Endothelial cell (in vitro differentiated cells): ENCODE measurements at regions not wholly inside any gene's neighbourhood (a gene's known extent, or its start where the extent isn't known, plus 50 kb on each side); places are given as distances from the start of the nearest gene placed in this dataset.
"Not testable (repeated sequence)": the region's sequence is repeated elsewhere in the genome, so short reads cannot be mapped to it uniquely, and the experiment has no call there.

Experiments
- DNase-seq: peaks from one replicate; pipeline ENCODE4 v3.0.0; 2021; ENCODE audit warnings: low spot score
- H3K27ac Mint-ChIP-seq: one replicate; pipeline ENCODE4 v1.8.0; 2021; ENCODE audit warnings: mixed read lengths, inconsistent platforms; ENCODE audit not compliant: unreplicated experiment
- H3K27me3 Mint-ChIP-seq: one replicate; pipeline ENCODE4 v1.8.0; 2021; ENCODE audit warnings: mild to moderate bottlenecking, moderate library complexity, mixed read lengths, inconsistent platforms; ENCODE audit not compliant: unreplicated experiment
- H3K36me3 Mint-ChIP-seq: one replicate; pipeline ENCODE4 v1.8.0; 2021; ENCODE audit warnings: mild to moderate bottlenecking, low read depth, mixed read lengths, inconsistent platforms; ENCODE audit not compliant: unreplicated experiment
- H3K4me1 Mint-ChIP-seq: one replicate; pipeline ENCODE4 v1.8.0; 2021; ENCODE audit warnings: mild to moderate bottlenecking, mixed read lengths, inconsistent platforms; ENCODE audit not compliant: unreplicated experiment
- H3K4me3 Mint-ChIP-seq: one replicate; pipeline ENCODE4 v1.8.0; 2021; ENCODE audit warnings: mild to moderate bottlenecking, mixed read lengths, inconsistent platforms; ENCODE audit not compliant: unreplicated experiment
- H3K9me3 Mint-ChIP-seq: one replicate; pipeline ENCODE4 v1.8.0; 2021; ENCODE audit warnings: mixed read lengths, inconsistent platforms; ENCODE audit not compliant: unreplicated experiment
- CTCF ChIP-seq: fragments of 200-600 bp; sonication (generic); IDR thresholded peaks from one replicate; pipeline ENCODE4 v1.5.0; 2021; ENCODE audit warnings: antibody characterized with exemption; ENCODE audit not compliant: unreplicated experiment

GRCh38 chr18:30613467-30613801, 429.1 kb downstream of the DSC3 start:
- Mint-ChIP-seq H3K9me3 (no peaks in the 10 kb centered on the region), H3K4me1 (peaks cover 6% of the 10 kb centered on the region), H3K4me3 (no peak overlapping the region), H3K27ac (no peak overlapping the region), H3K36me3 (no peaks in the 10 kb centered on the region), H3K27me3 (no peaks in the 10 kb centered on the region)
- DNase-seq: no peak
- no peak for TF ChIP-seq CTCF

DNA sequence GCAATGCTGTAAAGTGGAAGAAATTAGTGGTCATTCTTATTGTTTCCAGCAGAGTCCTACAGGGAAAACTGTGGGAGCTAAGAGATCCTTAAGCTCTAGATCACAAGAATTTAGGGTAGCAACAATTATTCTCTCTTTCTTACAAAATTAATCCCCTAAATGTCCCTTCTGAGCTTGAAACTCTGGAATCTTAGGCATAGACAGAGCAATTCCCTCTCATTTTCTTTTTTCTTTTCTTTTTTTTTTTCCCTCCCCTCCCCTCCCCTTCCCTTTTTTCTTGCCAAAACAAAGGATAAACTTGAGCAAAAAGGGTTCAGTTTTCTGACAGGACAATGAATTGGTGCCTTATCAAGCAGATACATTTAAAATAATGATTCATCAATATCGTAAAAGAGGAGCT, 441.0 kb downstream of the DSC3 start:
- H3K4me1 Mint-ChIP-seq: no peaks in the 10 kb centered on the region
- no peak for TF ChIP-seq CTCF
- no peaks in the 10 kb centered on the region for H3K9me3 Mint-ChIP-seq
- H3K27me3 Mint-ChIP-seq: no peaks in the 10 kb centered on the region
- DNase-seq: no peak
- H3K27ac Mint-ChIP-seq: no peak overlapping the region
- H3K36me3 Mint-ChIP-seq: no peaks in the 10 kb centered on the region
- H3K4me3 Mint-ChIP-seq: no peak overlapping the region

DNA sequence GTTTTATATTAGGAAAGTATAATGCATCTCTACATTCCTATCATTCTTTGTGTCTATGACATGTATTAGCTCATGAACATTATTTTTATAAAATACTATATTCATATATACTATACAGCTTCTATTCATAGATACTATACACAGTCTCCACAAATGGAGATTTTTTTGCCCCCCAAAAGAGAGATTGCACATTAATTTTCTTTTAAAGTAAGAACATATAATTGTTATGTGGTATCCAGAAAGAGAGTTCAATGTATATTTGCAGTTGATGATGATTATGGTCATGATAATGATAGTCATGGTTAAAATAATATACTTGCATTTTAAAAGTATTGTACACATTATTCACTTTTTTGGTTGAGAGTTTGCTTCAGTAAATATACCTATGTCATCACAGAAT, 445.3 kb downstream of the DSC3 start:
- Mint-ChIP-seq H3K4me3 (no peak overlapping the region), H3K27ac (no peak overlapping the region), H3K4me1 (peaks cover 8% of the 10 kb centered on the region), H3K36me3 (no peaks in the 10 kb centered on the region), H3K27me3 (no peaks in the 10 kb centered on the region), H3K9me3 (no peaks in the 10 kb centered on the region)
- no peak for DNase-seq
- no peak for TF ChIP-seq CTCF

- peaks cover 8% of the 10 kb centered on the region for H3K4me1 Mint-ChIP-seq
- no peak for TF ChIP-seq CTCF
- peak overlapping the region; percentile 83 for H3K27ac Mint-ChIP-seq
- H3K9me3 Mint-ChIP-seq: no peaks in the 10 kb centered on the region
- DNase-seq: no peak
- no peak overlapping the region for H3K4me3 Mint-ChIP-seq
- H3K36me3 Mint-ChIP-seq: no peaks in the 10 kb centered on the region
- H3K27me3 Mint-ChIP-seq: no peaks in the 10 kb centered on the region
Observed at GRCh38 chr18:30596635-30597034, 445.9 kb downstream of the DSC3 start.

DNA sequence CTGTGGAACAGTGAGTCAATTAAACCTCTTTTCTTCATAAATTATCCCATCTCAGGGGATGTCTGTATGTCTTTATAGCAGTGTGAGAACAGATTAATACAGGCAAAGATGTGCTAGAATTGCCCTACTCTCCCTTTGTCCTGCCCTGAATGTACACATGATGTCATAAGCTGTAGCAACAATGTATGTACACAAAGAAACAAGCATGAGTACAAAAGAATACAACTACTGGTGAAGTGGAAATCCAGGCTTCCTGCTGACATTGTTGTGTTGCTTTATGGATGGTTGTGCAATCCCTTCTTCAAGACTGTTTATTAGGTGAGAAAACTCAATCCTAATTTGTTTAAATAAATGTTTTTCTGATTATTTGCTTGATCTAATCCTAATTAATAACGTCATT, 446.6 kb downstream of the DSC3 start:
- no peaks in the 10 kb centered on the region for H3K27me3 Mint-ChIP-seq

GRCh38 chr18:30594911-30595310, 447.6 kb downstream of the DSC3 start:
- not testable (repeated sequence) for H3K9me3 Mint-ChIP-seq, DNase-seq, H3K27ac Mint-ChIP-seq, H3K27me3 Mint-ChIP-seq, H3K4me1 Mint-ChIP-seq, H3K36me3 Mint-ChIP-seq, H3K4me3 Mint-ChIP-seq

More for the DNA sequence above, 446.6 kb downstream of the DSC3 start:
- H3K36me3 Mint-ChIP-seq: no peaks in the 10 kb centered on the region
- DNase-seq: no peak
- H3K9me3 Mint-ChIP-seq: no peaks in the 10 kb centered on the region
- H3K4me1 Mint-ChIP-seq: peaks cover 8% of the 10 kb centered on the region
- no peak overlapping the region for H3K4me3 Mint-ChIP-seq
- H3K27ac Mint-ChIP-seq: peak overlapping the region; percentile 90
- TF ChIP-seq CTCF: no peak
